Chondrocyte (in vitro differentiated cells): ENCODE measurements at regions not wholly inside any gene's neighbourhood (a gene's known extent, or its start where the extent isn't known, plus 50 kb on each side); places are given as distances from the start of the nearest gene placed in this dataset.

Experiments
- DNase-seq: peaks from one replicate; pipeline ENCODE4 v3.0.0; 2021; ENCODE audit warnings: mixed read lengths, low spot score
- H3K27ac Mint-ChIP-seq: one replicate; pipeline ENCODE4 v1.8.0; 2021; ENCODE audit warnings: mild to moderate bottlenecking, moderate library complexity, mixed read lengths; ENCODE audit not compliant: unreplicated experiment
- H3K27me3 Mint-ChIP-seq: 2 replicates; pipeline ENCODE4 v1.8.0; 2021; ENCODE audit warnings: low read depth, mixed read lengths
- H3K36me3 Mint-ChIP-seq: 2 replicates; pipeline ENCODE4 v1.8.0; 2021; ENCODE audit warnings: low read depth, mixed read lengths
- H3K4me1 Mint-ChIP-seq: 2 replicates; pipeline ENCODE4 v1.8.0; 2021; ENCODE audit warnings: low read depth, mild to moderate bottlenecking, mixed read lengths
- H3K4me3 Mint-ChIP-seq: one replicate; pipeline ENCODE4 v1.8.0; 2021; ENCODE audit warnings: mild to moderate bottlenecking, moderate library complexity, mixed read lengths; ENCODE audit not compliant: unreplicated experiment
- H3K9me3 Mint-ChIP-seq: 2 replicates; pipeline ENCODE4 v1.8.0; 2021; ENCODE audit warnings: low read depth, mixed read lengths
- CTCF ChIP-seq: fragments of 200-600 bp; sonication (generic); IDR thresholded peaks from 2 replicates; pipeline ENCODE4 v1.5.0; 2021; ENCODE audit warnings: antibody characterized with exemption, mild to moderate bottlenecking, moderate library complexity

DNA sequence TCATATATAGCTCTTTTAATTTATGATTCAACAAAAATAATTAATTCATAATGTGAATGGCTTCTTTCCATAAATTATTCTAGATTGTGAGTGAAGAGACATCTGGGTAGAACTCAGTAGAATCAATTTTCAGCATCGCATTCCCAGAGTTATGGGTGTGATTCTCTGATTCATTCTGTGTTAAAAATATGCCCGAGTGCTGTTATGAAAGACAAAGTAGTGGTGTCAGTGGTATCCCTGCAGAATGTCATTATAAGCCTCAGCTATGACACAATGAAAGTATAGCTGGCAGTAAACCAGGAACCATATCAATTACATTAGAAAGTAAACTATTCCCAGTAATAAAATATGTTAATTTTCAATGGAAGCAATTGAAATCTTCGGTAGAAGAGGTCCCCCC is 480.5 kb upstream of the SLITRK1 start:
- TF ChIP-seq CTCF = no peak
- Mint-ChIP-seq H3K27ac (no peak overlapping the region), H3K27me3 (no peaks in the 10 kb centered on the region), H3K4me1 (peaks cover 13% of the 10 kb centered on the region), H3K4me3 (no peak overlapping the region), H3K36me3 (no peaks in the 10 kb centered on the region), H3K9me3 (no peaks in the 10 kb centered on the region)
- no peak for DNase-seq

GRCh38 chr13:84360822-84361221 is 478.5 kb upstream of the SLITRK1 start:
- no peak for TF ChIP-seq CTCF

DNA sequence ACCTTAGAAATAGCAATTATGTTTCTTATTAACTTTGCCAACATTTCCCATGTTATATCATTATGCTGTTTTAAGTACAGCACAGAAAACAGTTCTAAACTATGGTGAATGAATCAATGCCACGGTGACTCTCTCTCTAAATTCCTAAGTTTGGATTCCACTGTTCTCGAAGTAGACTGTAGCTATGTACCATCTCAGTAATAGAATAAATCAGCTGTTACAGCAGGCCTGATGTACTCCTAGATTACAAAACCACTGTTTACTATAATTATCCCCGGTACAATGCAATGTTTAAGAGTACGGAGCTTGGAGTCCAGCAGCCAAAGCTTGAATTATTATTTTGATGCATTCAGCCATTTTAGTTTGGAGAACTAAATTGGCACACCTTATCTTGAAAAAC is 476.3 kb upstream of the SLITRK1 start:
- Mint-ChIP-seq H3K36me3 (no peaks in the 10 kb centered on the region), H3K27ac (no peak overlapping the region), H3K9me3 (no peaks in the 10 kb centered on the region), H3K27me3 (no peaks in the 10 kb centered on the region), H3K4me3 (no peak overlapping the region), H3K4me1 (peaks cover 10% of the 10 kb centered on the region)
- no peak for TF ChIP-seq CTCF
- DNase-seq = no peak

More at GRCh38 chr13:84360822-84361221, 478.5 kb upstream of the SLITRK1 start:
- Mint-ChIP-seq H3K27me3 (no peaks in the 10 kb centered on the region), H3K4me1 (peaks cover 10% of the 10 kb centered on the region), H3K27ac (no peak overlapping the region), H3K36me3 (no peaks in the 10 kb centered on the region), H3K4me3 (no peak overlapping the region), H3K9me3 (no peaks in the 10 kb centered on the region)
- no peak for DNase-seq

GRCh38 chr13:84352946-84353345 is 470.7 kb upstream of the SLITRK1 start:
- Mint-ChIP-seq H3K36me3 (peaks cover 2% of the 10 kb centered on the region), H3K9me3 (peaks cover 2% of the 10 kb centered on the region), H3K27me3 (no peaks in the 10 kb centered on the region), H3K4me3 (no peak overlapping the region), H3K27ac (peak overlapping the region; percentile 55), H3K4me1 (peaks cover 18% of the 10 kb centered on the region)
- no peak for TF ChIP-seq CTCF
- no peak for DNase-seq

GRCh38 chr13:84339456-84339855 is 457.2 kb upstream of the SLITRK1 start:
- Mint-ChIP-seq H3K27me3 (peaks cover 5% of the 10 kb centered on the region), H3K36me3 (peaks cover 2% of the 10 kb centered on the region), H3K4me1 (peaks cover 4% of the 10 kb centered on the region), H3K27ac (no peak overlapping the region), H3K4me3 (no peak overlapping the region), H3K9me3 (peaks cover 6% of the 10 kb centered on the region)
- DNase-seq = no peak
- TF ChIP-seq CTCF = no peak
